ENCODE measurements at regions not wholly inside any gene's neighbourhood (a gene's known extent, or its start where the extent isn't known, plus 50 kb on each side); places are given as distances from the start of the nearest gene placed in this dataset.

GRCh38 chr2:6072276-6072675 lies 380.1 kb downstream of the SOX11 start:
- H3K4me1 Mint-ChIP-seq (ENCODE audit: low read depth, unreplicated experiment): peaks cover 61% of the 10 kb centered on the region
- TF ChIP-seq CTCF (IDR thresholded peaks at IDR 0.05; ENCODE audit: partially characterized antibody, unreplicated experiment): no peak
- no peaks in the 10 kb centered on the region for H3K36me3 Mint-ChIP-seq (ENCODE audit: unreplicated experiment)
- peaks cover 8% of the 10 kb centered on the region for H3K9me3 Mint-ChIP-seq (ENCODE audit: unreplicated experiment)
- DNase-seq: no peak
- peak overlapping the region; percentile 85 for H3K27ac Mint-ChIP-seq (ENCODE audit: unreplicated experiment)
- no peaks in the 10 kb centered on the region for H3K27me3 Mint-ChIP-seq (ENCODE audit: unreplicated experiment)
- H3K4me3 Mint-ChIP-seq (ENCODE audit: unreplicated experiment): peak overlapping the region; percentile 14

DNA sequence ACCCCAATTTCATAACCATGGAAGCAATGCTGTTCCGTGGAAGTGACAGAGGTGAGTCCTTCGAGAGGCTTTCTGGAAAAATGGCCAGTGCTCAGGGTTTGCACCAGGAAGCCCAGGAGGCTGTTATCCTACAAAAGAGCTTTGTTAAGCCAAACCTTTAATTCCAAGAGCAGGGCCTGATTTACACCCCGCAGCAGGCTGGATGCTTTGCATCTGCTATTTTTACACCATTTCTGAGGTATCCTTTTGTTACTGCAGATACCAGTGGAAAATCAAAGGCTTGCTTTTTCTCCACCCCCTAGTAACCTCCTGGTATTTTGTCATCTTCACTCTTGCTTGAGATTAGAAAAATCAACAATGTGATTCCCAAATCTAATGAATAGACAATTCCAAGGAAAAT lies 380.6 kb downstream of the SOX11 start:
- no peak overlapping the region for H3K4me3 Mint-ChIP-seq (ENCODE audit: unreplicated experiment)
- H3K36me3 Mint-ChIP-seq (ENCODE audit: unreplicated experiment): no peaks in the 10 kb centered on the region
- H3K27ac Mint-ChIP-seq (ENCODE audit: unreplicated experiment): peak overlapping the region; percentile 85
- no peak for TF ChIP-seq CTCF (IDR thresholded peaks at IDR 0.05; ENCODE audit: partially characterized antibody, unreplicated experiment)
- peaks cover 61% of the 10 kb centered on the region for H3K4me1 Mint-ChIP-seq (ENCODE audit: low read depth, unreplicated experiment)
- H3K9me3 Mint-ChIP-seq (ENCODE audit: unreplicated experiment): peaks cover 8% of the 10 kb centered on the region
- H3K27me3 Mint-ChIP-seq (ENCODE audit: unreplicated experiment): no peaks in the 10 kb centered on the region
- no peak for DNase-seq

DNA sequence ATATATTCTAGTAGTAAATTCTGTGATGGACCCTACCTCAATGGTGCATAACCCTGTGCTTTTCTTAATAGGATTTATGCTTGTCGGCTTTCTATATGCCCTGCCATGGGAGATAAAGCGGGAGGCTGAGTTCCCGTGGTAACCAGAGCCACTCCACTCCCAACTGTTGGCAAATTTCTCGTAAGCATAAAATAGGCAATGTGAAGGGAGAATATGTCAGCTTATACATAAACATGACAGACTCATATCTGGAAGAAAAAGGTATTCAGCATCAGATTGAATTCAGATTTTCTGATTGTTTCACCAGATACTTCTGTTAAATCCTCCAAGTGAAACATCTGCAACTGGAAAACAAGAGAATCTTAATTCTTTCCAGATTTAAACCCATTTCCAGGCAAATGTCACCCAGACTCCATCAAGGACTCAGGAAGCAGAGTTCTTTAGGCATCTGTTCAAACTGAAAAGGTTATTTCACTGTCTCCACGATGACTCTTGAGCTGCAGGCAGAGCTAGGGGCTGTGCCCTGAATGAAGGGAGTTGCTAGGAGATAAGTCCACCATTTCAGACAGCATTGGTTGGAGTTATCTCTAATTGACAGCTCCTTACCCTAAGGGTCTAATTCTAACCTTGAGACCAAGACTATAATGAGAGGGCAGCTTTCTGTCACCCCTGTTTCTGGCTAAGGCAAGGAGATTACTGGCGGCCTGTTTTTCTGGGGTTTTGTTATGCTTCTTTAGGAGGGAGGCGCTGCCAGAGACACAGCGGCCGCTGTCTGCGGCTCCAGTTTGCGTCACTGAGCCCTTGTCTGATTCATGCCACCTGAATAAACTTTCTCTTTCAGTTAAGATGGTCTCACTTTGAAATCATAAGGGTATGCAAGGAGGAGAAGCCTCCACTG lies 381.3 kb downstream of the SOX11 start:
- no peak for TF ChIP-seq CTCF (IDR thresholded peaks at IDR 0.05; ENCODE audit: partially characterized antibody, unreplicated experiment)
- H3K4me1 Mint-ChIP-seq (ENCODE audit: low read depth, unreplicated experiment): peaks cover 57% of the 10 kb centered on the region
- H3K36me3 Mint-ChIP-seq (ENCODE audit: unreplicated experiment): no peaks in the 10 kb centered on the region
- no peak overlapping the region for H3K4me3 Mint-ChIP-seq (ENCODE audit: unreplicated experiment)
- no peak for DNase-seq
- H3K27ac Mint-ChIP-seq (ENCODE audit: unreplicated experiment): peak overlapping the region; percentile 85
- no peaks in the 10 kb centered on the region for H3K27me3 Mint-ChIP-seq (ENCODE audit: unreplicated experiment)
- H3K9me3 Mint-ChIP-seq (ENCODE audit: unreplicated experiment): peaks cover 8% of the 10 kb centered on the region

GRCh38 chr2:6074089-6074643 lies 382.0 kb downstream of the SOX11 start:
- DNase-seq: no peak
- no peaks in the 10 kb centered on the region for H3K27me3 Mint-ChIP-seq (ENCODE audit: unreplicated experiment)
- H3K4me3 Mint-ChIP-seq (ENCODE audit: unreplicated experiment): no peak overlapping the region
- H3K4me1 Mint-ChIP-seq (ENCODE audit: low read depth, unreplicated experiment): peaks cover 51% of the 10 kb centered on the region
- H3K36me3 Mint-ChIP-seq (ENCODE audit: unreplicated experiment): no peaks in the 10 kb centered on the region
- H3K27ac Mint-ChIP-seq (ENCODE audit: unreplicated experiment): peak overlapping the region; percentile 82
- peaks cover 5% of the 10 kb centered on the region for H3K9me3 Mint-ChIP-seq (ENCODE audit: unreplicated experiment)
- TF ChIP-seq CTCF (IDR thresholded peaks at IDR 0.05; ENCODE audit: partially characterized antibody, unreplicated experiment): no peak

- no peak overlapping the region for H3K27ac Mint-ChIP-seq (ENCODE audit: unreplicated experiment)
- no peak overlapping the region for H3K4me3 Mint-ChIP-seq (ENCODE audit: unreplicated experiment)
- peaks cover 12% of the 10 kb centered on the region for H3K27me3 Mint-ChIP-seq (ENCODE audit: unreplicated experiment)
- no peak for TF ChIP-seq CTCF (IDR thresholded peaks at IDR 0.05; ENCODE audit: partially characterized antibody, unreplicated experiment)
- peaks cover 3% of the 10 kb centered on the region for H3K36me3 Mint-ChIP-seq (ENCODE audit: unreplicated experiment)
- no peak for DNase-seq
- H3K4me1 Mint-ChIP-seq (ENCODE audit: low read depth, unreplicated experiment): peaks cover 60% of the 10 kb centered on the region
- peaks cover 19% of the 10 kb centered on the region for H3K9me3 Mint-ChIP-seq (ENCODE audit: unreplicated experiment)
Measured at GRCh38 chr2:6077585-6077984, 385.4 kb downstream of the SOX11 start.

Data from glutamatergic neuron (in vitro differentiated cells).